ENCODE measurements at regions not wholly inside any gene's neighbourhood (a gene's known extent, or its start where the extent isn't known, plus 50 kb on each side); places are given as distances from the start of the nearest gene placed in this dataset.

DNA sequence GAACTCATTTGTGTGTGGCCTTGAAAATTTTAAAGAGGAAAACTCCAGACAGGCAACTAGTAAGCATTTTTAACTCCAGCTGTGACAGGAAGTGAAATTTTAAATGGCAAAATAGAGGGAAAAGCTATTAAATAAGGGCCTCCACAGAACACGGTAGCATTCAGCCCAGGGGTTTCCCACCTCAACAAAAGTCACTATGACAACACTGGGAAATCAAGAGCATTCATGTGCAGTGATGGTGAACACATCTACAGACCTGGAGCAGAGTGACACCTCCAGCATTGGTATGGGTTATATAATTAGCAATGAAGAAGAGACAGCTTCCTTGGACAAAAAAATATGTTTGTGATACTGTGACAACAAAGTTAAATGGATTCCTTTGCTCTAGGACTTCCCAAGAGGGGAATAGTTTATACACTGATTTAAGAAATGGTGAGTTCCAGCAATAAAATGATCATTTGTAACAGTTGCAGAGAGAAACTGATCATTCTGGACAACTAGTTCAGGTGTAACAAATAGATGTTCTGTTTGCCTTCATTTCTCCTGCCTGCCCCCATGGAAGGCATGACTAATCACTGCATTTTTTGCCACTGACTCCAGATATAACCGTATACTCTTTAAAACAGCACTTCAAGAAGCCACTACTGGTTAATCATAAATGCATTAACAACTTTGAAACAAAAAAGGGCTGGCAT, 93.3 kb upstream of the SLC44A1 start:
- TF ChIP-seq CTCF (IDR thresholded peaks at IDR 0.05; ENCODE audit: extremely low read depth, insufficient read depth, missing control alignments) = no peak
- DNase-seq (ENCODE audit: low spot score) = peak; percentile 39
- in situ Hi-C loops (cut with MboI; ENCODE audit: low pct_unique_long_range_greater_than_20kb, low sequenced_read_pairs, unreplicated experiment) = loop anchor here (10.0 kb wide), 1 partner anchor 286 kb away; no protein-coding TSS in a partner anchor

DNA sequence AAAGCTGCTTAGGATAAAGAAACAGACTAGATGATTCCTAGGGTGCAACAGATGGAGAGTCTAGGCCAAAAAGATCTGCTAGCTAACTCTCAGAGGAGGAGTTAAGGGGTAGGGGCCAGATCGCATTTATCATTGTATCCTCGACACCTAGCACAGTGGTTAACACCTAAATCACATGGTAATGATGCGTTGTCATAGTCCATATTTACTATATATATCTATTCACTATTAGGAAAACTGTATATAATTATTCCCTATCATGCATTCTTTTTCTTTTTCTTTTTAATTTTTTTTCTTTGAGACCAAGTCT, 92.8 kb upstream of the SLC44A1 start:
- no peak for TF ChIP-seq CTCF (IDR thresholded peaks at IDR 0.05; ENCODE audit: extremely low read depth, insufficient read depth, missing control alignments)
- no peak for DNase-seq (ENCODE audit: low spot score)
- in situ Hi-C loops (cut with MboI; ENCODE audit: low pct_unique_long_range_greater_than_20kb, low sequenced_read_pairs, unreplicated experiment) = loop anchor here (10.0 kb wide), 1 partner anchor 287 kb away; no protein-coding TSS in a partner anchor

DNA sequence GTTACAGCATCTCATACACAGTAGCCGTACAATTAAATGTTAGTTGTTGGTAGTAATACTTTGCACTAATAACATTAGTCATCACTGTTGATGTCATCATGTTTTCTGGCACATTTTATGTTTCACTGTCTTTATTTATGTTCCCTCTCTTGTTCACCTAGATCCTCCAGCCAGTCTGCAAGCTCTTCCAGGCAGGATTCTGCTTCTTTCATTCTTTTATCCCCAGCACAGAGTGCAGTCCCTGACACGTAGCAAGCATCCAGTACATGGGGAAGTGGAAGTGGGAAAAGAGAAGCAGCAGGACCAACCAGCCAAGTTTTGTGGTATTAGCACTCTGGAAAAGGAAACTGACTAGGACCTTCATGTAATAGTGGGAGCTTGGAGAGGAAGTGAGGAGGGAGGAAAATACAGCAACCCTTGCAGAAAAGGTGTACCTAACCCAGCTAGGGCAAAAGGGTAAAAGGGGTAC, 89.7 kb upstream of the SLC44A1 start:
- TF ChIP-seq CTCF (IDR thresholded peaks at IDR 0.05; ENCODE audit: extremely low read depth, insufficient read depth, missing control alignments) = no peak
- DNase-seq (ENCODE audit: low spot score) = no peak
- in situ Hi-C loops (cut with MboI; ENCODE audit: low pct_unique_long_range_greater_than_20kb, low sequenced_read_pairs, unreplicated experiment) = loop anchor here (10.0 kb wide), 1 partner anchor 290 kb away; no protein-coding TSS in a partner anchor

- peak; percentile 61 for DNase-seq (ENCODE audit: low spot score)
- in situ Hi-C loops (cut with MboI; ENCODE audit: low pct_unique_long_range_greater_than_20kb, low sequenced_read_pairs, unreplicated experiment) = loop anchor here (10.0 kb wide), 1 partner anchor 292 kb away; no protein-coding TSS in a partner anchor
- peak; percentile 45 for TF ChIP-seq CTCF (IDR thresholded peaks at IDR 0.05; ENCODE audit: extremely low read depth, insufficient read depth, missing control alignments)
Measured at GRCh38 chr9:105157171-105157583, 87.3 kb upstream of the SLC44A1 start.

- DNase-seq (ENCODE audit: low spot score) = no peak
- in situ Hi-C loops (cut with MboI; ENCODE audit: low pct_unique_long_range_greater_than_20kb, low sequenced_read_pairs, unreplicated experiment) = loop anchor here (10.0 kb wide), 1 partner anchor 293 kb away; no protein-coding TSS in a partner anchor
- no peak for TF ChIP-seq CTCF (IDR thresholded peaks at IDR 0.05; ENCODE audit: extremely low read depth, insufficient read depth, missing control alignments)
Measured at GRCh38 chr9:105158020-105158419, 86.4 kb upstream of the SLC44A1 start.

DNA sequence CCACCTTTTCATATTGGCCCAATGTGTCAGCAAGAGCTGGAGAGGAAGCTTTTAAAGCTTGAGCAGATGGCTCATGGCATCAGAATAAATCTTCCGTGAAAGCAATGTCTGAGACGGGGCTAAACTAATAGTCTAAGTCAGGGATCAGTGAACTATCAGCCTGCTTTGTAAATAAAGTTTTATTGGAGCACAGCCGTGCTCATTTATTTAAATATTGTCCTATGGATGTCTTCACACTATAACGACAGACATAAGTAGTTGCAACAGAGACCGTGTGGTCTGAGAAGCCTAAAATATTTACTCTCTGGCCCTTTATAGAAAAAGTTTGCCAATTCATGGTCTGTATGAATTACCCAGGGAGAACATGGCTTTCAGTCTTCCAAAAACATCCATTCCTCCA, 85.6 kb upstream of the SLC44A1 start:
- DNase-seq (ENCODE audit: low spot score) = no peak
- in situ Hi-C loops (cut with MboI; ENCODE audit: low pct_unique_long_range_greater_than_20kb, low sequenced_read_pairs, unreplicated experiment) = loop anchor here (10.0 kb wide), 1 partner anchor 294 kb away; no protein-coding TSS in a partner anchor
- TF ChIP-seq CTCF (IDR thresholded peaks at IDR 0.05; ENCODE audit: extremely low read depth, insufficient read depth, missing control alignments) = no peak
